GM23338 (cell line): ENCODE measurements at regions not wholly inside any gene's neighbourhood (a gene's known extent, or its start where the extent isn't known, plus 50 kb on each side); places are given as distances from the start of the nearest gene placed in this dataset.
"Not testable (repeated sequence)": the region's sequence is repeated elsewhere in the genome, so short reads cannot be mapped to it uniquely, and the experiment has no call there.

ENCODE experiments used
- ATAC-seq: fragments of 200-7000 bp; cut with Tn5 transposase; 3 replicates; pipeline ENCODE4 v1.9.1; 2020
- DNase-seq: peaks from one replicate; pipeline ENCODE4 v3.0.0-alpha.2; 2015; ENCODE audit warnings: low spot score
- H2AFZ ChIP-seq: fragments of 200-600 bp; sonication (generic); 2 replicates; pipeline ENCODE4 v1.8.0; 2016; ENCODE audit warnings: antibody characterized with exemption, mild to moderate bottlenecking, moderate library complexity
- H3F3A ChIP-seq: fragments of 200-600 bp; sonication (generic); replicated peaks from 2 replicates; pipeline ENCODE4 v1.8.0; 2017; ENCODE audit warnings: antibody characterized with exemption, mixed run types, low read depth
- H3K27ac ChIP-seq: fragments of 200-600 bp; sonication (generic); 2 replicates; pipeline ENCODE4 v1.6.1; 2016; ENCODE audit warnings: low read depth
- H3K27me3 ChIP-seq: fragments of 200-600 bp; sonication (generic); 2 replicates; pipeline ENCODE4 v1.8.0; 2016; ENCODE audit warnings: mild to moderate bottlenecking, mixed run types, moderate library complexity; ENCODE audit not compliant: insufficient read depth
- H3K36me3 ChIP-seq: fragments of 200-600 bp; sonication (generic); 2 replicates; pipeline ENCODE4 v1.8.0; 2016; ENCODE audit warnings: mild to moderate bottlenecking; ENCODE audit not compliant: insufficient read depth
- H3K4me1 ChIP-seq: fragments of 200-600 bp; sonication (generic); 2 replicates; pipeline ENCODE4 v1.8.0; 2016; ENCODE audit warnings: mild to moderate bottlenecking, moderate library complexity; ENCODE audit not compliant: insufficient read depth
- H3K4me2 ChIP-seq: fragments of 200-600 bp; sonication (generic); 2 replicates; pipeline ENCODE4 v1.7.1; 2017; ENCODE audit warnings: mixed run types
- H3K4me3 ChIP-seq: fragments of 200-600 bp; sonication (generic); 2 replicates; pipeline ENCODE4 v1.6.1; 2016; ENCODE audit warnings: mixed run types
- H3K79me2 ChIP-seq: fragments of 200-600 bp; sonication (generic); replicated peaks from 2 replicates; pipeline ENCODE4 v1.8.0; 2017; ENCODE audit warnings: mild to moderate bottlenecking; ENCODE audit not compliant: insufficient read depth
- H3K9me2 ChIP-seq: fragments of 200-600 bp; sonication (generic); 2 replicates; pipeline ENCODE4 v1.8.0; 2017; ENCODE audit not compliant: insufficient read depth
- H4K20me1 ChIP-seq: fragments of 200-600 bp; sonication (generic); replicated peaks from 2 replicates; pipeline ENCODE4 v1.8.0; 2017; ENCODE audit warnings: mild to moderate bottlenecking; ENCODE audit not compliant: insufficient read depth
- H3K27ac Mint-ChIP-seq: 2 replicates; pipeline ENCODE4 v1.8.0; 2020; ENCODE audit warnings: inconsistent platforms, mild to moderate bottlenecking, moderate library complexity, mixed read lengths
- H3K27me3 Mint-ChIP-seq: 3 replicates; pipeline ENCODE4 v1.8.0; 2022; ENCODE audit warnings: low read depth, mild to moderate bottlenecking, moderate library complexity, mixed read lengths, inconsistent platforms; ENCODE audit not compliant: insufficient read depth, poor library complexity
- H3K36me3 Mint-ChIP-seq: 3 replicates; pipeline ENCODE4 v1.8.0; 2021; ENCODE audit warnings: low read depth, mild to moderate bottlenecking, inconsistent platforms, moderate library complexity, mixed read lengths
- H3K4me1 Mint-ChIP-seq: 3 replicates; pipeline ENCODE4 v1.8.0; 2020; ENCODE audit warnings: mild to moderate bottlenecking, inconsistent platforms, mixed read lengths
- H3K4me3 Mint-ChIP-seq: 3 replicates; pipeline ENCODE4 v1.8.0; 2021; ENCODE audit warnings: moderate library complexity, mild to moderate bottlenecking, inconsistent platforms, mixed read lengths
- H3K9me3 Mint-ChIP-seq: 3 replicates; pipeline ENCODE4 v1.8.0; 2020; ENCODE audit warnings: moderate library complexity, mild to moderate bottlenecking, inconsistent platforms, mixed read lengths
- CREB1 ChIP-seq: fragments of 250-450 bp; sonication (Bioruptor Pico); IDR thresholded peaks from 2 replicates; pipeline ENCODE4 v1.5.0; 2020; ENCODE audit warnings: low read depth, mild to moderate bottlenecking, moderate library complexity
- ZNF114 ChIP-seq: fragments of 250-450 bp; sonication (Bioruptor Pico); IDR thresholded peaks from 2 replicates; pipeline ENCODE4 v1.5.0; 2020; ENCODE audit warnings: mild to moderate bottlenecking, moderate library complexity
- ZNF462 ChIP-seq: fragments of 250-450 bp; sonication (Bioruptor Pico); IDR thresholded peaks from 2 replicates; pipeline ENCODE4 v1.5.0; 2020; ENCODE audit warnings: mild to moderate bottlenecking, moderate library complexity
- TF ChIP-seq, protein P1 (sequence below): IDR thresholded peaks from 2 replicates; pipeline ENCODE4 v1.6.1; 2016; ENCODE audit warnings: antibody characterized with exemption

GRCh38 chr7:3143869-3144775 is 100.5 kb upstream of the CARD11 start (continued):
- no peak for TF ChIP-seq ZNF462 (CRISPR knock-in tag)
- TF ChIP-seq ZNF114 (CRISPR knock-in tag): no peak
- TF ChIP-seq CREB1 (CRISPR knock-in tag): no peak
- TF ChIP-seq, protein P1, sequence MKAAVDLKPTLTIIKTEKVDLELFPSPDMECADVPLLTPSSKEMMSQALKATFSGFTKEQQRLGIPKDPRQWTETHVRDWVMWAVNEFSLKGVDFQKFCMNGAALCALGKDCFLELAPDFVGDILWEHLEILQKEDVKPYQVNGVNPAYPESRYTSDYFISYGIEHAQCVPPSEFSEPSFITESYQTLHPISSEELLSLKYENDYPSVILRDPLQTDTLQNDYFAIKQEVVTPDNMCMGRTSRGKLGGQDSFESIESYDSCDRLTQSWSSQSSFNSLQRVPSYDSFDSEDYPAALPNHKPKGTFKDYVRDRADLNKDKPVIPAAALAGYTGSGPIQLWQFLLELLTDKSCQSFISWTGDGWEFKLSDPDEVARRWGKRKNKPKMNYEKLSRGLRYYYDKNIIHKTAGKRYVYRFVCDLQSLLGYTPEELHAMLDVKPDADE: no peak

GRCh38 chr7:3144776-3145125 is 101.1 kb upstream of the CARD11 start:
- H3K27me3 ChIP-seq, H3K79me2 ChIP-seq, H3K36me3 ChIP-seq, H2AFZ ChIP-seq, H3K4me1 Mint-ChIP-seq, H3K4me3 ChIP-seq, H3K4me3 Mint-ChIP-seq, H3K36me3 Mint-ChIP-seq, H3K9me2 ChIP-seq, H3K27ac Mint-ChIP-seq, H3K9me3 Mint-ChIP-seq, DNase-seq, H3F3A ChIP-seq, H3K27me3 Mint-ChIP-seq, H3K27ac ChIP-seq, H3K4me1 ChIP-seq, H4K20me1 ChIP-seq, ATAC-seq, H3K4me2 ChIP-seq: not testable (repeated sequence)
